Loucy (cell line): ENCODE measurements at regions not wholly inside any gene's neighbourhood (a gene's known extent, or its start where the extent isn't known, plus 50 kb on each side); places are given as distances from the start of the nearest gene placed in this dataset.

Source experiments
- CTCF ChIP-seq: fragments of 200-600 bp; sonication (generic); conservative IDR thresholded peaks from 2 replicates; pipeline ENCODE4 v1.5.1; 2014; ENCODE audit warnings: mild to moderate bottlenecking, antibody characterized with exemption, low read length
- EZH2phosphoT487 ChIP-seq: fragments of 200-600 bp; IDR thresholded peaks from 2 replicates; pipeline ENCODE4 v1.6.1; 2018; ENCODE audit warnings: antibody characterized with exemption, mild to moderate bottlenecking, moderate library complexity, borderline replicate concordance

- TF ChIP-seq CTCF (no peak), EZH2phosphoT487 (no peak)
Measured at GRCh38 chr4:26058537-26058936, 144.5 kb downstream of the SMIM20 start.
